Hepatocyte (in vitro differentiated cells): ENCODE measurements at regions not wholly inside any gene's neighbourhood (a gene's known extent, or its start where the extent isn't known, plus 50 kb on each side); places are given as distances from the start of the nearest gene placed in this dataset.

Experiments used
- EZH2 ChIP-seq: fragments of 200-600 bp; sonication (generic); IDR thresholded peaks from 2 replicates; pipeline ENCODE4 v1.6.1; 2016; ENCODE audit warnings: antibody characterized with exemption, mild to moderate bottlenecking, borderline replicate concordance
- TF ChIP-seq, protein P1 (sequence below): fragments of 200-600 bp; sonication (generic); IDR thresholded peaks from 2 replicates; pipeline ENCODE4 v1.5.1; 2016; ENCODE audit warnings: antibody characterized with exemption, mild to moderate bottlenecking; ENCODE audit not compliant: poor library complexity

GRCh38 chr7:51732116-51732515 lies 415.5 kb upstream of the COBL start:
- TF ChIP-seq, protein P1, sequence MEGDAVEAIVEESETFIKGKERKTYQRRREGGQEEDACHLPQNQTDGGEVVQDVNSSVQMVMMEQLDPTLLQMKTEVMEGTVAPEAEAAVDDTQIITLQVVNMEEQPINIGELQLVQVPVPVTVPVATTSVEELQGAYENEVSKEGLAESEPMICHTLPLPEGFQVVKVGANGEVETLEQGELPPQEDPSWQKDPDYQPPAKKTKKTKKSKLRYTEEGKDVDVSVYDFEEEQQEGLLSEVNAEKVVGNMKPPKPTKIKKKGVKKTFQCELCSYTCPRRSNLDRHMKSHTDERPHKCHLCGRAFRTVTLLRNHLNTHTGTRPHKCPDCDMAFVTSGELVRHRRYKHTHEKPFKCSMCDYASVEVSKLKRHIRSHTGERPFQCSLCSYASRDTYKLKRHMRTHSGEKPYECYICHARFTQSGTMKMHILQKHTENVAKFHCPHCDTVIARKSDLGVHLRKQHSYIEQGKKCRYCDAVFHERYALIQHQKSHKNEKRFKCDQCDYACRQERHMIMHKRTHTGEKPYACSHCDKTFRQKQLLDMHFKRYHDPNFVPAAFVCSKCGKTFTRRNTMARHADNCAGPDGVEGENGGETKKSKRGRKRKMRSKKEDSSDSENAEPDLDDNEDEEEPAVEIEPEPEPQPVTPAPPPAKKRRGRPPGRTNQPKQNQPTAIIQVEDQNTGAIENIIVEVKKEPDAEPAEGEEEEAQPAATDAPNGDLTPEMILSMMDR, result no peak
- TF ChIP-seq EZH2, result no peak
